ENCODE measurements at regions not wholly inside any gene's neighbourhood (a gene's known extent, or its start where the extent isn't known, plus 50 kb on each side); places are given as distances from the start of the nearest gene placed in this dataset.

DNA sequence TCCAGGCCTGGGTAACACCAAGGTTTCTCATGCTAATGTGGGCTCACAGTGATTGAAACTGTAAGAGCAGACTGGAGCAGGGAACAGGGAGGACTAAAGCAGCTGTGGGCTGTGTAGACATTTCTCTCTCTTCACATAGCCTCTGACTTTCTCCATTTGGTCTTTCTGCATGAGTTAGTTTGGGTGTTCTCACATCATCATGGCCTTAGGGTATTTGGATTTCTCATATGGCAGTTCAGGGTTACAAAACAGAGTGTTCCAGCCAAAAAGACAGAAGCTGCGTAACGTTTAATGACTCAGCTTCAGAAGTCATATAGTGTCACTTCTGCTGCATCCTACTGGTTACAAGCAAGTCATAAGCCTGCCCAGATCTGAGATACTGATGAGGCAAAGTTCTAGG, 52.0 kb upstream of the OSBPL8 start:
- no peak for DNase-seq (ENCODE audit: low spot score)

DNA sequence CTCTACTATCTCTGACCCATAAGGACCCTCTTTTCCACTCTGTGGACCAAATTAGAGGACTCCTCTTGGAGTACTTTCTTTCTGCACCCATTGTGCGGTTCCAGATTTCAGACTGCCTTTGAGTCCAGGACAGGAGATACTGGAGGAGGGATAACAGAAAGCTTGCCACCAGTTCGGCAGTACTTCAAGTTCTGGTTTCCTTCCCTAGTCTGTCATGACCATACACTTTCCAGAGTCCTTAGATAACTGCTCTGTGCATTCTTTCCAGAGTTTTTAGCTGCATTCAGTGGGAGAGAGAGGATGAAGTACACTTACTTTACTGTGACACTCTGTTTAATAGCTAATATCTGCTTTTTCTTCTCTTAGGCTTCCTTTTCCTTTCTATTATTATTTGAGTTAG, 54.8 kb upstream of the OSBPL8 start:
- DNase-seq (ENCODE audit: low spot score) = peak; percentile 20

DNA sequence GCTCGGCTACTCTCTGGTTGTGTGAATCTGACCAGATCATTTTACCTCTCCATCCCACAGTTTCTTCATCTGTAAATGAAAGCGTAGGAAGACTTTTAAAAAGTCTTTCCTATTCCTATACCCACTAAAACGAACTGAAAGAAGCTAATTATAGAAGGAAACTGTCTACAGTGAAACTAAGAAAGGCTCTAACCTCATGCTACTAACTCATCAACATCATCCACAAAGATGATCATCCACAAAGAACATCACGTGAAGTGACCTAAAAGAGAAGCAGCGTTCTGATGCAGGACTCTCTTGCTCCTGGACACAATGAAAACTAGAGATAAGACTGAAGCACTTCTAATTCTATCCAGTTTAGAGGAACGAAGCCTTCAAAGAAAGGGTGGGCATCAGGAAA, 58.5 kb upstream of the OSBPL8 start:
- DNase-seq (ENCODE audit: low spot score) = no peak

DNA sequence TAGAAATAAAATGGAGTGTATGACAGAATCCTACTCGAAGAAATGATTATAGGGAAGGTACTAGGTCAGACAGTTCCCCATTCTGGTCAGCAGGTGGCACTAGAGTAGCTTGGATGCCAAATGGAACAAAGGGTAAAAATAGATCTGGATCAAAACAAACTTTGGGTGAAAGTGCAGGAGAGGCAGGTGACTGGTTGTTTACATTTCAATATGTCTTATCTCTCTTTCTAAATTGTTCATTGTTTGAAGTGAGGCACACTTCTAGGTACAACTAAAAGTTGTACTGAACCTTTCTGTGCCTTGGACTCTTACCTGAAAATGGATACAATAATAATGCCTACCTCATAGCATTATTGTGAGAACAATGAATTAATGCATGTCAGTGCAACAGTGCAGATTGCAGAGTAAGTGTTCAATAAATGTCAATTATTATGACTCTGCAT, 62.0 kb upstream of the OSBPL8 start:
- DNase-seq (ENCODE audit: low spot score) = peak; percentile 82

DNA sequence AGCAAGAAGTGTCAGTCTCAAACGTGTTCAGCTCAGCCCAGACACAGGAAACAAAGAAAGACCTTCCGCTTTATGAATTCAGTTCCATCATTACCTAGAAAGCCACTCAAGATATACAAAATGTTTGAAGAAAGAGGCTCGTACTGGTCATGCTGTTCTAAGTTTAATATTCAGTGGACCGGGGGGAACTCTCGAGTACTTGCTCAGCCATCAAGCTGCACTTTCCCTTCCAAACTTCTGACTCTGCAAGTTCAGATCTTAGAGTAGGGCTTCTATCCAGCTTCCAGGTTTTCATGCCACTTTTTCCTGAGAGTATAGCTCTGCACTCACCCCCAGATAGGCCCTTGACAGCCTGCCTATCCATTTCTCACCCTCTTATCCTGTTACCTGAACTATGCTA, 62.8 kb upstream of the OSBPL8 start:
- no peak for DNase-seq (ENCODE audit: low spot score)

DNA sequence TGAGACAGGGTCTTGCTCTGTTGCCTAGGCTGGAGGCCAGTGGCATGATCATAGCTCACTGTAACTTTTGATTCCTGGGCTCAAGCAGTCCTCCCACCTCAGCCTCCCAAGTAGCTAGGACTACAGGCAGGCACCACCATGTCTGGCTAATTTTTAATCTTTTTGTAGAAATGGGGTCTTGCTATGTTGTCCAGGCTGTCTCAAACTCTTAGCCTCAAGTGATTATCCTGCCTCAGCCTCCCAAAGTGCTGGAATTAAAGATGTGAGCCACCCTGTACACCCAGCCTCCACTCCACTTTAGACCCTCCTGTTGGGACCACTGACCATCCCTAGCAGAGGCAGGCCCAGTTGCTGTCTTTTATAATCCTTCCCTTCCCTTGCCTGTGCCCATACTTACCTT, 63.3 kb upstream of the OSBPL8 start:
- DNase-seq (ENCODE audit: low spot score) = no peak

DNA sequence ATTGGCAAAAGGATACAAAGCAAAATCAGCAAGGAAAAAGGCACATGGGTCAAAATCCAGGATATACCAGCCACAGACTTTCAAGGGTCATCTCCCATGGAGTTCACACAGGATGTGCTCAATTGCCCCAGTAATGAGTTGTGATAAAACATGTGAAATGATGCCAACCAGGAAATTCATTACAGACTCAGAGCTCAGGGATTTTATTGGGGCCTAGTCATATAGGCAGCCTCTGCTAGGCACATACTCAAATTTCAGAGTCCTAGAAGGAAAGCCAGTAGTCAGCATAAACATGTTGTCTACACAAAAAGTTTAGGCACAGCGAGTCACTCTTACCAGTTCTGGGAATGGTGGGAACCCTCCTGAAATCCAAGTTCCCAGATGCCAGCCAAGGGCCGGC, 64.4 kb upstream of the OSBPL8 start:
- no peak for DNase-seq (ENCODE audit: low spot score)

DNA sequence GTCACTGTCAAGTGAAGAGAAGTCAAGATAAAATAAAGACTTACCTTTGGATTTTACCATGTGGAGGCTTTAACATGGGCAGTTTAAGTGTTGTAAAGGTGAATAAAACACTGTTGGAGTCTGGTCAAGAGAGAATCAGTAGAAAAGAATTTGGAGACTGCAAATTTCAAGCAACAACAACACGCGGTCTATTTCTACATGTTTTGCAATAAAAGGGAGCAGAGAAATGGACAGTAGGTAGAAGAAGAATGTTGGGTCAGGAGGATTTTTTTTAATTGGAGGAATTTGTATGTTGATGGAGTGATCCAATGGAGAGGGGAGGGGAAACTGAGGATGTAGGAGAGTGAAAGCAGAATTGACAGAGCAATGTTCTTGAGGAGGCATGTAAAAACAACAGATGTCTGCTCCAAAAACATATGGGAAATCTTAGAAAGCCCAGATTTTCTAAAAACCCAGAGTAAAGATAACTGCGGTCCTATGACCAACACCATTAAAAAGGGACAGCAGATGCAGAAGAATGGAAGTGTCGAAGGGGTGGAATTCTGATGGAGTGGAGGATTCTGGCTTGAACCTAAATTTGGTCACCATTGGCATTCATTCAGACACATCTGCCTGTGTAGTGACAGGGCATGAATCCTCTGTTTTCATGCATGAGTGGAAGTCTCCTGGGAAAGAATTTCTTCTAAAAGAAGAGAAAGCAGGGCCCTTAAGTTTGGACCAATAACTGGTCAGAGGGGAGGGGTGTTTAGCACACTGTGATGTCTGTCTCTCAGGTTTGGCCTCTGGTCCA, 68.0 kb upstream of the OSBPL8 start:
- DNase-seq (ENCODE audit: low spot score) = no peak

DNA sequence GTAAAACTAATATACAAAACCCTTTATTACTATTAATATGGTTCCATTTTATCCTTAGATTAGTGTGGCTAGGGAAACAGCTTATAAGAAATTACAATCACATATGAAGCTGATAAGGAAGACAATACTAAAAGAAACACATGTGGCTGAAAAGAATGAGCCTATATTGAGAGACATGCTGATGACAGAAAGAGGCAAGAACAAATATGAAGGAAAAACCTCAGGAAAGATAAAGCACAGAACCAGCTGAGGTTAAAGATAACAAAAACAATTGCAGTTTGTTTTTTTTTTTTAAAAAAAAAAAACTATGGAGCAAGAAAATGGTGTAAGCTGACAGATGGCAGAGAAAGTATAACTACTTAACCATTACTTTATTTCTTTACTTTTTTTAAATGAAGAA, 69.2 kb upstream of the OSBPL8 start:
- DNase-seq (ENCODE audit: low spot score) = no peak

DNA sequence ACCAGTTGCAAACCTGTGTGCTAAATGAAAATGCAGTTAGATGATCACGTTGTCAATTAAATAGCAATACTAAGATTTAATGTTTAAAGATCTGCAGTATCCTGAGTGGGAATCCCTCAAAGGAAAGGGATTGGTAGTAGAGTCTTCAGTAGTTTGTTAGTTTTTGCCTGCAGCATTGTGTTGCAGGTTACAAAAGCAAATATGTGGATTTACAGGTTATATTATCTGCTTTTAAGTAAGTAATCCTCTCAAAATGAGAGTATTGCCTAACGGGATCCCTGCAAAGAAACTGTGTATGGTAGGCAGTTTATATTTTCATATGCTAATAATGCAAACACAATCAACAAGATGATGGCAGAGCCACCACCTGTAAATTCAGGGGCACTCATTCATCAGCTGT, 72.2 kb upstream of the OSBPL8 start:
- DNase-seq (ENCODE audit: low spot score) = no peak

DNA sequence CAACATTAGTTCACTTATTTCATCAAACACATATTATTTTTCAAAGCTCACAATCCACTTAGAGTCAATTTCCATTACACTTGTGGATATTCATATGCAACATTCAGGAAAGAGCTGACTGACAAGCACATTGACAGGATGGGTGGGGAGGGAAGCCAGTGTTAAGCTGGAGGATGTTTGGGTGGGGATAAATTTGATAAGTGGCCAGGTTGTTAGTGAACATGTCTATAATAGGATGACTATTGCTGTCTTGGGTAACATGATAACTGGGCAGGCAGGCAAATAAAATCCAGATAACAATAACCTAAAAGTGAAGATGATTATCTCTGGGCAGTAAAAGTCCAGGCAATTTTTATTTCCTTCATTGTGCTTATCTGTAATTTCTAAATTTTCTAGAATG, 73.8 kb upstream of the OSBPL8 start:
- no peak for DNase-seq (ENCODE audit: low spot score)

DNA sequence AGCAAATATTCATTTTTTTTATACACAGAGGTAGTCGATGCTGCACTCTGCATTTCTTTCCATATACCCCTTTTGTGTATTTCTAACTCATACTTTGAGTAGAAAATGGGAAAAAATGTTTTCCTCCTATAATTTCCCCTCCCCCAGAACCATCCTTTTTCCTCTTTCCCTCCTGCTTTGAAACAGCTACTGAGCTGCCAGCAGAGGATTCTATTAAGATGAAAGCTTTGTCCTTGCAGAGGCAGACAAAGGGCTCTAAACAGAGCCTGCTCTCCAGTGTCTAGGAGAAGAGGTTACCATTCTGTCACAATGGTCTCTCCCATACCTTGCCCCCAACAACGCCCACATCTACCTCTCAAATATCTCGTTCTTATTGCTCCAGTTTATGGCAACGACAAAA, 74.6 kb upstream of the OSBPL8 start:
- DNase-seq (ENCODE audit: low spot score) = no peak

DNA sequence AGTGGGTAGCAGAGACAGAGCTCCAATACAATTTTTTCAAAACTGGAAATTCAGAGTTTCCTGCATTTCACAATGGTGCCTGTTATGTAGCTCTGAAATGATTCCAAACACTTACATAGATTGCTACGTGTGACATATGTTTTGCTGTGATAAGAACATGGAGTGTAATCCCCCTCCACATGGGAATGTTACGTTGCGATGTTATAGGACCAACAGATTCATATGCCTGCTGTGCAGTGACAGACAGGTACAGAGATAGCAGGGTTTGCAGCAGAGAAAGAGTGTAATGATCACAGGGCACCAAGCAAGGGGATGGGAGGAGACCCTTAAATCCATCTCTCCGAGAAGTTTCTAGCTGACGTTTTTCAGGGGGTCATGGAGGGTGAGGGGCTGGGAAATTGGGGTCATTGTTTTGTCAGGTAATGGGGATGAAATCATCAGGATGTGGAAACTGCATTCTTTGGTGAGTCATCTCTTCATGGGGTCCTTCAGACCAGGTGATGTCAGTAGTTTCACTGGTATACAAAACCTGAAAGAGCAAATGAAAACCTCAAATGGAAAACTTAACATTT, 76.6 kb upstream of the OSBPL8 start:
- no peak for DNase-seq (ENCODE audit: low spot score)

DNA sequence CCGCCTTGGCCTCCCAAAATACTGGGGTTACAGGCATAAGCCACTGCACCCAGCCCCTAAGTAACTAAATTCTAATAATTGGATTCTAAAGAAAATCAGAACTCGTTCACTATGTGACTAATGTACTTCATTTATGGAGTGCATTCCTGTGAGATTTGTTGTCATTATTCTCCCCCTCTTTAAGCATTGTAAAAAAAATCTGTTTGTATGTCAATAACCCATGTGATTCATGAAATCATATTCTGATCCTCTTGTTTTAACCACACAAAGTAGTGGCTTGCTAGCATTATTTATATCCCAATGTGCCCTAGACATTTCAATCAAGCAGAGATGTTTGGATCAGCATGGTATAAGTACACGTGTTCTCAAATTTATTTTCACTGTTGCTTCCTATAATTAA, 78.2 kb upstream of the OSBPL8 start:
- DNase-seq (ENCODE audit: low spot score) = no peak

DNA sequence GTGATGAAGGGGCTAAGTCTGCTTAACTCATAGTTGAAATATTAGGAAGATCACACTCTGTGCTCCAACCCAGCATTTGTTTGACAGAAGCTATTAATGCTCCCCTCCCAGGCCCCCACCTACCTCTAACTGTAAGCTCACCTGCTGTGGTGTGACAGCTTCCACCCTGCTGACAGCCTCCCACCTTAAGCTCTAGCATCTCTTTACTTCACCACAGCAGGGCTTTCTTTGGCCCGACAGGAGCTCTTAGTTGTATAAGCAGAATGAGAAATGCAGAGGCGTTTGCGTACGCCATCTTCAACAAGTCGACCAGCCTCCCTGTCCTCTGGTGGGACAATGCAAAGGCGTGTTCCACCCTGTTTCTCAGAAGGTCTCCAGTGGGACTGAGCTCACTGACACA, 80.1 kb upstream of the OSBPL8 start:
- DNase-seq (ENCODE audit: low spot score) = no peak

DNA sequence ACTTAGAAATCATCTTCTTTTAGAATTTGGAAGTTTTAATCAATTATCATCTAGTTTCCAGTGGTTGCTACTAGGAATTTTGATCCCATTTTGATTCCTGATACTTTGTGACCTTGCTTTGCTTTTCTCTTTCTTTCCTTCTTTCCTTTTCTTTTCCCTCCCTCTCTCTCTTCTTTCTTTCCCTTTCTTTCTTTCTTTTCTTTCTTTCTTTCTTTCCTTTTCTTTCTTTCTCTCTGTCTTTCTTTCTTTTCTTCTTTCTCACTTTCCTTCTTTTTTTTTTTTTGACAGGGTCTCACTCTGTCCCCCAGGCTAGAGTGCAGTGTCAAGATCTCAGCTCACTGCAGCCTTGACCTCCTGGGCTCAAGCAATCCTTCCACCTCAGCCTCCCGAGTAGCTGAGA, 81.5 kb upstream of the OSBPL8 start:
- no peak for DNase-seq (ENCODE audit: low spot score)

DNA sequence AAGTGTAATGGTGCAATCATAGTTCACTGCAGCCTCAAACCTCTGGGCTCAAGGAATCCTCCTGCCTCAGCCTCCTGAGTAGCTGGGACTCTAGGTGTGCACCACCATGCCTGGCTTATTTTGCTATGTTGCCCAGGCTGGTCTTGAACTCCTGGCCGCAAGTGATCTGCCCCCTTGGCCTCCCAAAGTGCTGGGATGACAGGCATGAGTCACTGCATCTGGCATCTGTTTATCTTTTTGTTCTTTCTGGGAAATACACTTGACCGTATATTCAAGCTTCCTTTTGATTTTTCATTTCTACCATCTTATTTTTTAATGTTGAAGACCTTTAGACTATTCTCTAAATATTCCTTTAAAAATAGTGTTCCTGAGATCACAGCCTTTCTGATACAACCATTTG, 82.4 kb upstream of the OSBPL8 start:
- DNase-seq (ENCODE audit: low spot score) = no peak

DNA sequence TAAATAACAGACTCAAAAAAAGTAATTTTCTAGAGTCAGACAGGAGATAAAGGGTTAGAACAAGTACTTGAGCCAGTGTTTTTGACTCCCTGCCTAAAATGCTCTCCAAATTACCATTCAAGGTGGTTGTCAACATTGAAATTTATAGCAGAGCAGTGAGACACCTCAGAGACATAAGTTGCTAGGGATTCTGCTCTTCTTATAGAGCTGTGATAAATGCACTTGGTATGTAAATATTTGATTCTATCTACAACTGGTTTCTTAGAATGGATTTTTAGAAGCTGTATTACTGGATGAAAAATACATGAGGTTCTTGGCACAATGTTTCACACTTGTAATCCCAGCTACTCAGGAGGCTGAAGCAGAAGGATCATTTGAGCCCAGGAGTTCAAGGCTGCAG, 83.9 kb upstream of the OSBPL8 start:
- DNase-seq (ENCODE audit: low spot score) = no peak

DNA sequence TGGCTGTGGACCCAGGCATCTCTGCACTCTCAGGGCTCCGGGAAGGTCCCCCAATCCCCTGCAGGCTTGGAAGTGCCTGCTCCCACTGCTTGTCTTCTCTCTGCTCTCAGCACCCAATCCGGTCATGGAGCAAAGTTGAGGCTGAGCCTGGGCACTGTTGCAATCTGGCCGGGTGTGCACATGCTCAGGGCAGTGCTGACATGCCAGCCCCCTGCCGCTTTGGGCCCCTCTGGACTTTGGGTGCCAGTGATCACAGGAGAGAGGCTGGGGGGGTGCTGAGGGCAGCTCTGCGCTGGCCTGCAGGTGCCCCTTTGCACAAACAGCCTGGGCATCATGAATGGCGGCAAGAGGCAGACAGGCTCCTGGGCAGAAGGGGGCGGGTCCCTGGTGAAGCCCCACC, 85.4 kb upstream of the OSBPL8 start:
- no peak for DNase-seq (ENCODE audit: low spot score)

DNA sequence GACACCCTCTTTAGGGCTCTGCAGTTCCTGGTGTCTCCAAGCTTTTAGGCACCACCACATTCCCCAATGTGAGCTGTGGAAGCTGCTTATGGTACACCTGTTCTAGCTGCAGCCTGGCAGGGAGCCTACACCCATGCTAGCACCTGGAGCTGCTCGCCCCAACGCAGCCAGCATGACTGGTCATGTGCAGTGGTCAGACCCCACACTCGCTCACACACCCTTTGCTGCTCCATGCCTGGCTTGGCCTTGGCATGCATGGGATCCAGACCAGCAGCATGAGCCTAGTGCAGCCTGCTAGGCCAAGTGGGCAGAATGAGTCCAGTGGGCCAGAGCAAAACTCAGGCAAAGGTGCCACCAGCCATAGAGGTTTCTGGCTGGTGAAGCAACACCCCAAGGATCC, 86.4 kb upstream of the OSBPL8 start:
- no peak for DNase-seq (ENCODE audit: low spot score)

DNA sequence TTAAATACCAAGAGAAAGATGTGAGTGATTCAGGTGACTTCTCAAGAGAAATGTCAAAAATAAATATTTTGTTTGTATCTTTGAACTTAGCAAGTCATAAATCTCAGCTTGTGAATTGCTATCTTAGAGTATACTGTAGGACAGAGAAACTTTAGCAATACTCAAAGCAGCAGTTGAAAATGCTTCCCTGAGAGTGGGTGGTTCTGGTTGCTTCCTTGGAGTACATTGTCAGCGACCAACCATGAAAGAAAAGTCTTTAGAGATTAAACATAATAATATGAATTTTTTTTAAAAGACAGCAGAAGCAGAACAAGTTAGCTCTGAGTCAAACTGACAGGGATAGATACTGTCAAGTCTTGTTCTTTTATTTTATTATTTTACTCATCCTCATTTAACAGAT, 86.8 kb upstream of the OSBPL8 start:
- no peak for DNase-seq (ENCODE audit: low spot score)

DNA sequence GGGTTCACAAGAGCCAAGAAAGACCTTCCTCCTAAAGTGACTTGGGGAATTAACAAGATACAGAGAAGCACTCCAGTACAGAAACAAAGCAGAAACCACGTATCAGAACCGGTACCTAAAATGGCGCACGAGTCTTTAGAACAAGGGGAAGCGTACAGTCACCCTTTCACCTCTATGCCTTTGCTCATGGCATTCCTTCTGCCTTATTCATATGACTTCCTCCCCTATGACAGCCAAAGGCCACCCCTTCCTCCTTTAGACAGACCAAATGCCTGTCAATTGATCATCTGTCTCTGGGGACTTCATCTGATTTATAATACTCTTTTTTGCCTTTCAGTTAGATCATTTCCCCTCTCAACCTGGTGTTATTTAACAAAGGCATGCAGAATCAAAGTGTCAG, 89.5 kb upstream of the OSBPL8 start:
- no peak for DNase-seq (ENCODE audit: low spot score)

DNA sequence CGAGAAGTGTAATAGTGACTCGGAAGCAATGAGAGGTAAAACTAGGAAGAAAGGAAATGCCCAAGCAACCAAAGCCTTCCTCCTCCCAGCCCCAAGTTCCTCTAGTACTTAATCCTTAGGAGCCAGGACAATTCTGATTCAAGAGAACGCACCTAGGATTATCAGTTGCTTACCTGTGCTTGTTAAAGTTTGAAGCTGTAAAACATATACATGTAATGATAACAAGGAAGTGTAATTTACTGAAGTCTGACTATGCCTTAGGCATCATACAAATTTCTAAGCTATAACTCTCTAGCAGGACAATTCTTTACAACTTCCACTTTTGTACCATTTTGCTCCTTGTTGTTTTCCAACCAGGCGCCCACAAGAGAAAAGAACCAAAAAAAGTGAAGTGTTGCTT, 92.8 kb upstream of the OSBPL8 start:
- no peak for DNase-seq (ENCODE audit: low spot score)

DNA sequence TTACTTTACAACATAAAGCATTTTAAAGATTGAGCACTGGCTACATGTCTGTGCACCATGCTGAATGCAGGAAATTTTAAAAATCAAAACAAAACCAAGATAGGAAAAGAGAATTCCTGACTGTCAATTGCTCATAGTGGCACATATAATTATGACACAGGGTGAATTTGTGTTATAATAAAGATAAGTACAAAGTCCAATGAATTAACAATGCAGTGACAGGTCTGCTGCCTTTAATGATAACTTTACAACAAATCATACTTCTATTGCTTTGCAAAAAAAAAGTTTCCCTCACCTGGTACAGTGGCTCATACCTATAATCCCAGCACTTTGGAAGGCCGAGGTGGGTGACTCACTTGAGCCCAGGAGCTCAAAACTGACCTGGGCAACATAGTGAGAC, 93.8 kb upstream of the OSBPL8 start:
- no peak for DNase-seq (ENCODE audit: low spot score)

All from mucosa of gallbladder (tissue), 1 donor.